ENCODE measurements at regions not wholly inside any gene's neighbourhood (a gene's known extent, or its start where the extent isn't known, plus 50 kb on each side); places are given as distances from the start of the nearest gene placed in this dataset.

GRCh38 chr5:74044936-74045335 lies 418.9 kb downstream of the ARHGEF28 start:
- no peak for DNase-seq

- DNase-seq = peak in 1 of 2 donors; percentile 33
Measured at GRCh38 chr5:74042959-74043358, 417.0 kb downstream of the ARHGEF28 start.

GRCh38 chr5:74042559-74042958 lies 416.6 kb downstream of the ARHGEF28 start:
- peak; percentile 13 to 44 for DNase-seq

GRCh38 chr5:74041913-74042312 lies 415.9 kb downstream of the ARHGEF28 start:
- peak in 1 of 2 donors; percentile 9 for DNase-seq

- no peak for DNase-seq
Measured at GRCh38 chr5:74040811-74041491, 415.0 kb downstream of the ARHGEF28 start.

- DNase-seq = no peak
Measured at GRCh38 chr5:74040065-74040551, 414.1 kb downstream of the ARHGEF28 start.

GRCh38 chr5:74037321-74037720 lies 411.3 kb downstream of the ARHGEF28 start:
- DNase-seq = peak; percentile 46 to 59

- peak; percentile 70 to 71 for DNase-seq
Measured at GRCh38 chr5:74035521-74035937, 409.5 kb downstream of the ARHGEF28 start.

- DNase-seq = no peak
Measured at GRCh38 chr5:74034733-74035132, 408.7 kb downstream of the ARHGEF28 start.

GRCh38 chr5:74032617-74033016 lies 406.6 kb downstream of the ARHGEF28 start:
- no peak for DNase-seq

- DNase-seq = no peak
Measured at GRCh38 chr5:74031536-74031935, 405.5 kb downstream of the ARHGEF28 start.

GRCh38 chr5:74030821-74031220 lies 404.8 kb downstream of the ARHGEF28 start:
- no peak for DNase-seq

GRCh38 chr5:74030371-74030770 lies 404.4 kb downstream of the ARHGEF28 start:
- no peak for DNase-seq

- no peak for DNase-seq
Measured at GRCh38 chr5:74028976-74029375, 403.0 kb downstream of the ARHGEF28 start.

GRCh38 chr5:74028406-74028805 lies 402.4 kb downstream of the ARHGEF28 start:
- no peak for DNase-seq

- DNase-seq = no peak
Measured at GRCh38 chr5:74027732-74028338, 401.8 kb downstream of the ARHGEF28 start.

GRCh38 chr5:74026310-74026709 lies 400.3 kb downstream of the ARHGEF28 start:
- no peak for DNase-seq

GRCh38 chr5:74021126-74021525 lies 395.1 kb downstream of the ARHGEF28 start:
- no peak for DNase-seq

GRCh38 chr5:74020503-74020902 lies 394.5 kb downstream of the ARHGEF28 start:
- no peak for DNase-seq

- no peak for DNase-seq
Measured at GRCh38 chr5:74019923-74020322, 393.9 kb downstream of the ARHGEF28 start.

- DNase-seq = peak in 1 of 2 donors; percentile 24
Measured at GRCh38 chr5:74017786-74018211, 391.8 kb downstream of the ARHGEF28 start.

- peak in 1 of 2 donors; percentile 28 for DNase-seq
Measured at GRCh38 chr5:74017112-74017511, 391.1 kb downstream of the ARHGEF28 start.

GRCh38 chr5:74016373-74016772 lies 390.4 kb downstream of the ARHGEF28 start:
- DNase-seq = no peak

- no peak for DNase-seq
Measured at GRCh38 chr5:74015716-74016115, 389.7 kb downstream of the ARHGEF28 start.
